Esophagus squamous epithelium (tissue), 5 donors: ENCODE measurements at regions not wholly inside any gene's neighbourhood (a gene's known extent, or its start where the extent isn't known, plus 50 kb on each side); places are given as distances from the start of the nearest gene placed in this dataset.

ENCODE experiments used
- DNase-seq: peaks from one replicate; lab custom pipeline; 2025; lab: John Stamatoyannopoulos, UW
- H3K27ac ChIP-seq, 4 donors: fragments of 200-600 bp; sonication (generic); one replicate each; pipeline ENCODE4 v1.5.1; 2016 to 2019; ENCODE audit warnings: mild to moderate bottlenecking in 1 of 4
- H3K27me3 ChIP-seq, 4 donors: fragments of 200-600 bp; sonication (generic); 1 replicate in 3 of 4; 2 replicates in 1 of 4; pipeline versions ENCODE4 v1.5.1 to v1.6.0; 2017 to 2021; ENCODE audit warnings: antibody characterized with exemption in 1 of 4
- H3K36me3 ChIP-seq, 3 donors: fragments of 200-600 bp; sonication (generic); one replicate each; pipeline ENCODE4 v1.5.1; 2016 to 2019
- H3K4me1 ChIP-seq, 3 donors: fragments of 200-600 bp; sonication (generic); one replicate each; pipeline ENCODE4 v1.5.1; 2017 to 2019
- H3K4me3 ChIP-seq, 4 donors: fragments of 200-600 bp; sonication (generic); 1 replicate in 3 of 4; 2 replicates in 1 of 4; pipeline ENCODE4 v1.5.1; 2016 to 2019; ENCODE audit warnings: mild to moderate bottlenecking in 2 of 4, moderate library complexity in 1 of 4
- H3K9me3 ChIP-seq, 3 donors: fragments of 200-600 bp; sonication (generic); one replicate each; pipeline ENCODE4 v1.5.1; 2016 to 2019
- POLR2A ChIP-seq, 4 donors: fragments of 450-650 bp; IDR thresholded peaks; one replicate each; pipeline ENCODE4 v1.6.1; 2017; ENCODE audit warnings: antibody characterized with exemption in 4 of 4, mild to moderate bottlenecking in 4 of 4, moderate library complexity in 3 of 4
- WGBS, 2 donors: methylation state at CpG; one replicate each; pipeline ENCODE4 v1.1.5; 2018; 5-methylcytosine and 5-hydroxymethylcytosine counted together
- intact Hi-C: fragments of 100-400 bp; cut with DNase I; formaldehyde crosslinking; loops from one replicate; pipeline ENCODE4 v1.15.0; 2022
- TF ChIP-seq, protein P1 (sequence below), 6 experiments: fragments of 450-650 bp in 4 of 6; fragments of 200-600 bp in 2 of 6; sonication (generic) in 2 of 6; IDR thresholded peaks; one replicate each; pipeline ENCODE4 v1.5.1; 2016 to 2019; ENCODE audit warnings: antibody characterized with exemption in 6 of 6, mild to moderate bottlenecking in 4 of 6, moderate library complexity in 4 of 6
- donor health status: DM: yes; HTN: yes; CAD: no.

DNA sequence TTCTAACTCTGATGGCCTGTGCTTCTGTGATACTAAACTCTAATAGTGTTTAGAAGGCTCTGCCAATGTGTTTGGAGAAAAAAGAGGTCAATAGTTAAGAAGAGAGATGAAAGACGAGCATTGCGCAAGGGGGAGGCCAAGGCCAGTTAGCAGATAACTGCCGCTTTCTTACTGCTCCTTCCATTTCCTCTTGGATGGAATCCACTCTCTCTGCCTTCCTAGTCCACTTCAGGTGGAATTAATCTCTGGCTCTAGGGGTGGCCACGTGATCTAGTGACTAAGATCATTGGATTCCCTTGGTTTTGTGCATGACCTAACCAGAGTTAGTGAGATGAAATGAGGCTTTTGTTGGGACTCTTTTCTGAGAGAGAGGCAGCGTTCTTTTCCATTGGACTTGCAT lies 148.3 kb downstream of the ACTL8 start:
- 65% methylated on average over 5 of the region's 5 CpGs for WGBS, 2 donors
- no peaks in the 10 kb centered on the region for H3K4me1 ChIP-seq
- peaks cover 0 to 41% (median 0%) of the 10 kb centered on the region in 4 donors for H3K27me3 ChIP-seq
- H3K4me3 ChIP-seq: no peak overlapping the region
- no peak overlapping the region for H3K27ac ChIP-seq
- no peak for DNase-seq
- intact Hi-C loops: no loop called here
- H3K9me3 ChIP-seq: peaks cover 0 to 9% (median 0%) of the 10 kb centered on the region in 3 donors
- TF ChIP-seq, protein P1, sequence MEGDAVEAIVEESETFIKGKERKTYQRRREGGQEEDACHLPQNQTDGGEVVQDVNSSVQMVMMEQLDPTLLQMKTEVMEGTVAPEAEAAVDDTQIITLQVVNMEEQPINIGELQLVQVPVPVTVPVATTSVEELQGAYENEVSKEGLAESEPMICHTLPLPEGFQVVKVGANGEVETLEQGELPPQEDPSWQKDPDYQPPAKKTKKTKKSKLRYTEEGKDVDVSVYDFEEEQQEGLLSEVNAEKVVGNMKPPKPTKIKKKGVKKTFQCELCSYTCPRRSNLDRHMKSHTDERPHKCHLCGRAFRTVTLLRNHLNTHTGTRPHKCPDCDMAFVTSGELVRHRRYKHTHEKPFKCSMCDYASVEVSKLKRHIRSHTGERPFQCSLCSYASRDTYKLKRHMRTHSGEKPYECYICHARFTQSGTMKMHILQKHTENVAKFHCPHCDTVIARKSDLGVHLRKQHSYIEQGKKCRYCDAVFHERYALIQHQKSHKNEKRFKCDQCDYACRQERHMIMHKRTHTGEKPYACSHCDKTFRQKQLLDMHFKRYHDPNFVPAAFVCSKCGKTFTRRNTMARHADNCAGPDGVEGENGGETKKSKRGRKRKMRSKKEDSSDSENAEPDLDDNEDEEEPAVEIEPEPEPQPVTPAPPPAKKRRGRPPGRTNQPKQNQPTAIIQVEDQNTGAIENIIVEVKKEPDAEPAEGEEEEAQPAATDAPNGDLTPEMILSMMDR (IDR thresholded peaks at IDR 0.05): no peak
- no peak for TF ChIP-seq POLR2A (IDR thresholded peaks at IDR 0.05)
- no peaks in the 10 kb centered on the region for H3K36me3 ChIP-seq

DNA sequence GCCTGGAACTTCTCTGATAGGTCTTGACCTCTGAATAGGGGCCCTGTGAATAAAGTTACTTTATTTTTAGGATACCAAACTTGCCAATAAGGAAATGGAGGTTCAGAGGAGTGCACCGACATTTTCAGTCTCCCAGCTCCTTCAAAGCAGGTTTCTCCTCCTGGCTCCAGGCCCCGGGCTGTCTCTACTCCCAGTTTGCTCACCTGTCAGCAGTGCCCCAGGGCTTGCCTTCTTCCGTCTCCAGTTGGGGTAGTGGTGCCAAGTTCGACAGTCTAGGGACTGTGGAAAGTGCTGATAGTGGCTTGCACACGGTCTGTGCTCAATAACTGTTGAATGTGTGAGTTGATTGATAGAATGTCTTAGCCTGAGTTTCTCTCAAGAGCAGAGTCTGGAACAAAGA lies 149.2 kb downstream of the ACTL8 start:
- Histone ChIP-seq H3K4me3 (no peak overlapping the region), H3K36me3 (no peaks in the 10 kb centered on the region), H3K9me3 (peaks cover 0 to 9% (median 0%) of the 10 kb centered on the region in 3 donors), H3K27ac (no peak overlapping the region), H3K4me1 (no peaks in the 10 kb centered on the region), H3K27me3 (peaks cover 0 to 50% (median 0%) of the 10 kb centered on the region in 4 donors)
- TF ChIP-seq, protein P1 (IDR thresholded peaks at IDR 0.05): no peak
- no peak for TF ChIP-seq POLR2A (IDR thresholded peaks at IDR 0.05)
- 40 to 43% methylated on average over 3 of the region's 5 CpGs for WGBS, 2 donors
- no peak for DNase-seq
- intact Hi-C loops: no loop called here

DNA sequence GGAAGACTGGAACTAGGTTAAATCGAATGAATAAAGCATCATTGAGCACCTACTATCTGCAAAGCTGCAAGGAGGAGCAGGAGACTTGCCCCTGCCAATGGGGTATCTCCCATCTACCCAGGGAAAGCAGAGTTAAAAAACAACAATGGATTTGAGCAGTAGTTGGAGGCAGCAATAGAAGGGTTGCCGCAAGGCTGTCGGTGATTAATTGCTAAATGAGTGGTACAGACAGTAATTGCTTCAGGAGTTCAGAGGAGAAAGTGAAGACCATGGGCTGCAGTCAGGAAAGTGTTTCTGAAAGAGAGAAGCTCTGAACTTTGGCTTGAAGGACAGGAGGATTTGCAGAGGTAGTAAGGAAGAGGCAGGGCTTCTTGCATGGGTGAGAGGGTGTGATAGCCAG lies 152.9 kb downstream of the ACTL8 start:
- Histone ChIP-seq H3K27ac (no peak overlapping the region), H3K4me3 (no peak overlapping the region), H3K27me3 (peaks cover 0 to 83% (median 0%) of the 10 kb centered on the region in 4 donors), H3K4me1 (no peaks in the 10 kb centered on the region), H3K9me3 (peaks cover 0 to 9% (median 0%) of the 10 kb centered on the region in 3 donors), H3K36me3 (no peaks in the 10 kb centered on the region)
- intact Hi-C loops: no loop called here
- 41 to 42% methylated on average over 3 of the region's 3 CpGs for WGBS, 2 donors
- TF ChIP-seq POLR2A (IDR thresholded peaks at IDR 0.05): no peak
- TF ChIP-seq, protein P1 (IDR thresholded peaks at IDR 0.05): no peak
- DNase-seq: no peak

DNA sequence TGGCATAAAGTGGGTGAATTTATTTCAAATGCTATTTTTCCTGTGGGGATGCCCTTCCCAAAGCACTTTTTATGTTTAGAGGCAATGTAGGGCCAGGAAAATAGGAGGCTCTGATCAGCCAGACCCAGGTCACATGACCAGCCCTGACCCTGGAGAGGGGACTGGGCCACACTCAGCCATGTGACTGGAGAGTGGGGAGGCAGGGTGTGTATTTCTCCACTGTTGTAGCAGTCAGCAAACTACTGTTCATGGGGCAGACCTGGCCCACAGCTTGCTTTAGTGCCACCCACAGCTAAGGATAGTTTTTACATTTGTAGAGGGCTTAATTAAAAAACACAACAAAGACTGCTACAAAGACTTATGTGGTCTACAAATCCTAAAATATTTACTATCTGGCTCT lies 153.8 kb downstream of the ACTL8 start:
- H3K4me3 ChIP-seq: no peak overlapping the region
- H3K36me3 ChIP-seq: no peaks in the 10 kb centered on the region
- peaks cover 0 to 91% (median 0%) of the 10 kb centered on the region in 4 donors for H3K27me3 ChIP-seq
- peaks cover 0 to 9% (median 0%) of the 10 kb centered on the region in 3 donors for H3K9me3 ChIP-seq
- no peak overlapping the region for H3K27ac ChIP-seq
- TF ChIP-seq POLR2A (IDR thresholded peaks at IDR 0.05): no peak
- TF ChIP-seq, protein P1 (IDR thresholded peaks at IDR 0.05): no peak
- H3K4me1 ChIP-seq: no peaks in the 10 kb centered on the region
- DNase-seq: no peak
- intact Hi-C loops: no loop called here

DNA sequence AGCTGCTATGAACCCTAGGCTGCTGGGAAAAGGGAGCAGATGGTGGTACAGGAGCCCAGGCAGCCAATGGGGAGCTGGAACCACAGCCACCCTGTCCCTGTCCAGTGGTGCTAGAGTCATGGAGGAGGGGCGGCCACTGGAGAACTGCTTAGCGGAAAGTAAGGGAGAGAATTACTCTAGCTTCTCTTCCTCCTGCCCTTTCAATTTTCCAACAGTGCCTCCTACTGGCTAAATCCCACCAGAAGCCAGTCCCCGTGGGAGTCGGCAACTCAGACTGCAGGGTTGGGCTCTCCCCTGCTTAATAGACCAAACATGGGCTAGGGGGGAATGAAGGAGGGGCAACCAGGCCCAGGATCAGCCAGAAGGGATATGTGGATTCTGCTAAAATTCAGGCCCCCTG lies 154.5 kb downstream of the ACTL8 start:
- no peaks in the 10 kb centered on the region for H3K4me1 ChIP-seq
- WGBS, 2 donors: 9 to 18% methylated on average over 4 of the region's 4 CpGs
- no peak overlapping the region for H3K27ac ChIP-seq
- no peak for TF ChIP-seq POLR2A (IDR thresholded peaks at IDR 0.05)
- TF ChIP-seq, protein P1 (IDR thresholded peaks at IDR 0.05): peak in 1 of 6 experiments; percentile 15
- intact Hi-C loops: no loop called here
- H3K9me3 ChIP-seq: peaks cover 0 to 9% (median 0%) of the 10 kb centered on the region in 3 donors
- H3K36me3 ChIP-seq: no peaks in the 10 kb centered on the region
- H3K27me3 ChIP-seq: peaks cover 0 to 91% (median 0%) of the 10 kb centered on the region in 4 donors
- H3K4me3 ChIP-seq: no peak overlapping the region
- no peak for DNase-seq
